Effector memory CD8-positive, alpha-beta T cell (primary cell): ENCODE measurements at regions not wholly inside any gene's neighbourhood (a gene's known extent, or its start where the extent isn't known, plus 50 kb on each side); places are given as distances from the start of the nearest gene placed in this dataset.

Source experiments
- ATAC-seq: fragments of 150-1000 bp; cut with Tn5 transposase; replicated peaks from 2 replicates; pipeline ENCODE4 v1.10.0; 2021; ENCODE audit warnings: mild to moderate bottlenecking, moderate library complexity
- DNase-seq, 3 experiments: peaks; one replicate each; pipeline ENCODE4 v3.0.0; 2021
- H3K27ac Mint-ChIP-seq, 2 donors: one replicate each; pipeline ENCODE4 v1.8.0; 2022; ENCODE audit warnings: mild to moderate bottlenecking in 2 of 2, mixed read lengths in 2 of 2, moderate library complexity in 2 of 2
- H3K27me3 Mint-ChIP-seq, 2 donors: one replicate each; pipeline ENCODE4 v1.8.0; 2022; ENCODE audit warnings: mixed read lengths in 2 of 2
- H3K36me3 Mint-ChIP-seq: one replicate; pipeline ENCODE4 v1.8.0; 2022; ENCODE audit warnings: mild to moderate bottlenecking, moderate library complexity, mixed read lengths; ENCODE audit not compliant: insufficient read depth
- H3K4me1 Mint-ChIP-seq, 2 donors: one replicate each; pipeline ENCODE4 v1.8.0; 2022; ENCODE audit warnings: low read depth in 2 of 2, mixed read lengths in 2 of 2
- H3K4me3 Mint-ChIP-seq, 2 donors: one replicate each; pipeline ENCODE4 v1.8.0; 2022; ENCODE audit warnings: mild to moderate bottlenecking in 2 of 2, mixed read lengths in 2 of 2, moderate library complexity in 2 of 2
- H3K9me3 Mint-ChIP-seq, 2 donors: one replicate each; pipeline ENCODE4 v1.8.0; 2022; ENCODE audit warnings: mixed read lengths in 2 of 2

DNA sequence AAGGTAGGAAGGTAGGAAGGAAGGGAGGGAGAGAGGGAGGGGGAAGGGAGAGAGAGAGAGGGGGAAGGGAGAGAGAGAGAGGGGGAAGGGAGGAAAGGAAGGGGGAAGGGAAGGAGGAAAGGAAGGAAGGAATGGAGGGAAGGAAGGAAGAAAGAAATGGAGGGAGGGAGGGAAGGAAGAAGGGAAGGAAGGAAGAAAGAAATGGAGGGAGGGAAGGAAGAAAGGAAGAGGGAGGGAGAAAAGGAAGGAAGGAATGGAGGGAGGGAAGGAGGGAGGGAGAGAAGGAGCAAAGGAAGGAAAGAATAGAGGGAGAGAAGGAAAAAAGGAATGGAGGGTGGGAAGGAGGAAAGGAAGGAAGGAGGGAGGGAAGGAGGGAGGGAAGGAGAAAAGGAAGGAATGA, 176.4 kb upstream of the PTER start:
- ATAC-seq: no peak
- Mint-ChIP-seq H3K27ac (no peak overlapping the region), H3K27me3 (peaks cover 10 to 15% of the 10 kb centered on the region in 2 donors), H3K36me3 (no peaks in the 10 kb centered on the region), H3K4me3 (no peak overlapping the region), H3K4me1 (no peaks in the 10 kb centered on the region), H3K9me3 (peaks cover 0 to 9% of the 10 kb centered on the region in 2 donors)
- no peak for DNase-seq

GRCh38 chr10:16271571-16271970, 165.2 kb upstream of the PTER start:
- H3K4me3 Mint-ChIP-seq: no peak overlapping the region
- H3K4me1 Mint-ChIP-seq: no peaks in the 10 kb centered on the region
- H3K27me3 Mint-ChIP-seq: peaks cover 0 to 7% of the 10 kb centered on the region in 2 donors

GRCh38 chr10:16274911-16275310, 161.9 kb upstream of the PTER start:
- ATAC-seq (no peak), DNase-seq (no peak)
- Mint-ChIP-seq H3K4me3 (no peak overlapping the region), H3K9me3 (peaks cover 4 to 6% of the 10 kb centered on the region in 2 donors), H3K27me3 (peaks cover 7 to 10% of the 10 kb centered on the region in 2 donors), H3K4me1 (no peaks in the 10 kb centered on the region), H3K27ac (no peak overlapping the region), H3K36me3 (no peaks in the 10 kb centered on the region)

More at GRCh38 chr10:16271571-16271970, 165.2 kb upstream of the PTER start:
- DNase-seq (no peak), ATAC-seq (no peak)
- Mint-ChIP-seq H3K27ac (no peak overlapping the region), H3K36me3 (no peaks in the 10 kb centered on the region), H3K9me3 (peaks cover 4 to 8% of the 10 kb centered on the region in 2 donors)

- Mint-ChIP-seq H3K27me3 (peaks cover 11 to 19% of the 10 kb centered on the region in 2 donors), H3K4me3 (no peak overlapping the region), H3K9me3 (peaks cover 0 to 2% of the 10 kb centered on the region in 2 donors), H3K27ac (no peak overlapping the region), H3K4me1 (no peaks in the 10 kb centered on the region), H3K36me3 (no peaks in the 10 kb centered on the region)
- ATAC-seq: no peak
- no peak for DNase-seq
Observed at GRCh38 chr10:16280595-16280994, 156.2 kb upstream of the PTER start.

- ATAC-seq (no peak), DNase-seq (no peak)
- Mint-ChIP-seq H3K9me3 (no peaks in the 10 kb centered on the region), H3K4me3 (no peak overlapping the region), H3K4me1 (no peaks in the 10 kb centered on the region), H3K36me3 (no peaks in the 10 kb centered on the region), H3K27me3 (peaks cover 0 to 9% of the 10 kb centered on the region in 2 donors), H3K27ac (no peak overlapping the region)
Observed at GRCh38 chr10:16292366-16292765, 144.4 kb upstream of the PTER start.

- H3K4me3 Mint-ChIP-seq: no peak overlapping the region
- no peaks in the 10 kb centered on the region for H3K4me1 Mint-ChIP-seq
- no peaks in the 10 kb centered on the region for H3K9me3 Mint-ChIP-seq
- peaks cover 0 to 18% of the 10 kb centered on the region in 2 donors for H3K27me3 Mint-ChIP-seq
- H3K36me3 Mint-ChIP-seq: no peaks in the 10 kb centered on the region
- no peak overlapping the region for H3K27ac Mint-ChIP-seq
- ATAC-seq (no peak), DNase-seq (no peak)
Observed at GRCh38 chr10:16297069-16297468, 139.7 kb upstream of the PTER start.

DNA sequence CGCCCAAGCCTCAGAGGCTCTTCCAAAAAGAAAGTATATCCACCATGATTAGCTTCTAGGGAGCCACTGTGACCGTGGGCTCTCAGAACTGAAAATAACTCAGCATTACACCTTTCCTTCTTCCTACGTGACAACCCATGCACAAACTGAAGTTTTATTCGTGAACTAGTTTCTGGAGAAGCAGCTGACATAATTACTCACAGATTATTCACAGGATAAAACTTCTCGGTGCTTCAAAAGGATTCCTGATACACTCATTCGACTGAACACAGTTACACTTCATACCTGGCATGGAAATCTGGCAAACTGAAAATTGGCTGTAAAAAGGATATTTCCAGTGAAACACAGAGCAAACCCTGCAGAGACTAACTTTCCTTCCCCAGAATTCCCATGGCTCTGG, 139.2 kb upstream of the PTER start:
- ATAC-seq (no peak), DNase-seq (no peak)
- H3K27ac Mint-ChIP-seq: no peak overlapping the region
- H3K4me3 Mint-ChIP-seq: no peak overlapping the region
- H3K36me3 Mint-ChIP-seq: no peaks in the 10 kb centered on the region
- H3K27me3 Mint-ChIP-seq: peaks cover 0 to 19% of the 10 kb centered on the region in 2 donors
- no peaks in the 10 kb centered on the region for H3K9me3 Mint-ChIP-seq
- no peaks in the 10 kb centered on the region for H3K4me1 Mint-ChIP-seq

DNA sequence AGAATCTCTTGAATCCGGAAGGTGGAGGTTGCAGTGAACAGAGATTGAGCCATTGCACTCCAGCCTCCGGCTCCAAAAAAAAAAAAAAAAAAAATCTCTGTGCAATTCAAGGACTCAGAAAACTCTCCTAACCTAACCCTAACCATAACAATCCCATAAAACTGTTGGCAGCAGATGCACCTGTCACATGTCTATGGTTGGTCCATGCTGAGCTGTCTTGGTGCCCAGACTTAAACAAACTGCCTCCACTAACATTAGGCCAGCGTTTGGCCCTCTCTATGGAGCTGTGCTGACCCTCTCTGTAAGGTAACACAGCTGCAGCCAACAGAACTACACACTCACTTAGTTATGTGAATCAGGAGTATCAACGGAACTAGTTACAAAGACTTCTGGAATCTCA, 132.5 kb upstream of the PTER start:
- H3K27ac Mint-ChIP-seq: no peak overlapping the region
- peaks cover 0 to 2% of the 10 kb centered on the region in 2 donors for H3K9me3 Mint-ChIP-seq
- ATAC-seq (no peak), DNase-seq (no peak)
- no peaks in the 10 kb centered on the region for H3K36me3 Mint-ChIP-seq
- H3K4me1 Mint-ChIP-seq: no peaks in the 10 kb centered on the region
- H3K4me3 Mint-ChIP-seq: no peak overlapping the region
- H3K27me3 Mint-ChIP-seq: peaks cover 10 to 17% of the 10 kb centered on the region in 2 donors

- Mint-ChIP-seq H3K4me1 (no peaks in the 10 kb centered on the region), H3K27me3 (peaks cover 9 to 10% of the 10 kb centered on the region in 2 donors), H3K9me3 (peaks cover 2 to 8% of the 10 kb centered on the region in 2 donors), H3K36me3 (no peaks in the 10 kb centered on the region), H3K4me3 (no peak overlapping the region), H3K27ac (no peak overlapping the region)
- no peak for ATAC-seq
- no peak for DNase-seq
Observed at GRCh38 chr10:16310440-16310839, 126.4 kb upstream of the PTER start.

GRCh38 chr10:16314259-16314658, 122.6 kb upstream of the PTER start:
- DNase-seq: no peak
- Mint-ChIP-seq H3K4me3 (no peak overlapping the region), H3K27me3 (peaks cover 0 to 7% of the 10 kb centered on the region in 2 donors), H3K4me1 (no peaks in the 10 kb centered on the region), H3K9me3 (peaks cover 0 to 8% of the 10 kb centered on the region in 2 donors), H3K27ac (no peak overlapping the region), H3K36me3 (no peaks in the 10 kb centered on the region)
- no peak for ATAC-seq

DNA sequence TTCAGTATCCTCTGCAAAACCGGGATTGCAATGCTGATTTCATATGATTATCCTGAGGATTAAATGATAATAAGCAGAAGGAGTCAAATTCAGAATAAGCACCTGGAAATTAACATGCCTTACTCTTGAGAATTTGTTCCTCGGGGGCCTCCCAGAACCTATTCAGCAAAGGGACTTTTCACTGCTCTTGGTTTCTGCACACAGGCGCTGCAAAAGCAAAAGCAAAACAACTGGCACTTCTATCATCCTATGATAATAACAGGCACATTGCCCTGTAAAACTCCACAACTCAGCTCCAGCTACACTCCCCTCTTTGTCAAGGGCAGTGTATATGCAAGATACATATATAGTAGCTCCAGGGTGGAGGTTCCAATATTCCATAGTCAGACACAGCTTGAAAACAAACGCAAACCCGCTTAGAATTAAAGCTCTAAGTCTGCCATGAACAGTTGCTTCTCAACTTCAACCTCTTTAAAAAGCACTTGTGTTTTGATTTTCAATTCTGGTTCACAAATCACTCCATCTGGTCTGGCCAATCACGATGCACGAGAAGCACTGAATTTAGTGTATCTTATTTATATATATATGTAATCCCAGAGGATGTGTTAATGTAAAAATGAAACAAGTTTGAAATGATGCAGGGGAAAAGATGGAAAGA, 119.9 kb upstream of the PTER start:
- no peak overlapping the region for H3K4me3 Mint-ChIP-seq
- no peak overlapping the region for H3K27ac Mint-ChIP-seq
- no peaks in the 10 kb centered on the region for H3K9me3 Mint-ChIP-seq
- H3K4me1 Mint-ChIP-seq: no peaks in the 10 kb centered on the region
- ATAC-seq: no peak
- DNase-seq: no peak
- no peaks in the 10 kb centered on the region for H3K36me3 Mint-ChIP-seq
- H3K27me3 Mint-ChIP-seq: peaks cover 6 to 13% of the 10 kb centered on the region in 2 donors

DNA sequence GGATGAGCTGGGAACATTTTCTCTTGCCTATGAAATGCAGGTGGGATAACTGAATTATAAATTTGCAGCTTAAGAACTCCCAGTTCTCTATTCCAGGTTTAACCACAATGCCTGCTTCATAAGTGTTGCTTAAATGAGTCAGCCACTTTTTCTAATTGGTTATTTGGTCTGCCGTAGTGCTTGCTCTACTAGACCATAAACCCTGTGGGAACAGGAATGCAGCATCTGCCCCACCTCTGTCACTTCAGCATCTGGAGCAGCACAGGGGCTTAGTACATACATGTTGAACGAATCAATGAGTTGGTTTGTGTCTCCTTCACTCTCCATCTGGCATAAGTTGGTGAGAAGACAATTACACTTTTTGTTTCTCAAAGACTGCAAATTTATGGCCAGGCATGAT, 95.2 kb upstream of the PTER start:
- Mint-ChIP-seq H3K36me3 (no peaks in the 10 kb centered on the region), H3K4me1 (no peaks in the 10 kb centered on the region), H3K27ac (no peak overlapping the region), H3K9me3 (no peaks in the 10 kb centered on the region), H3K4me3 (no peak overlapping the region), H3K27me3 (peaks cover 18 to 35% of the 10 kb centered on the region in 2 donors)
- no peak for DNase-seq
- no peak for ATAC-seq

DNA sequence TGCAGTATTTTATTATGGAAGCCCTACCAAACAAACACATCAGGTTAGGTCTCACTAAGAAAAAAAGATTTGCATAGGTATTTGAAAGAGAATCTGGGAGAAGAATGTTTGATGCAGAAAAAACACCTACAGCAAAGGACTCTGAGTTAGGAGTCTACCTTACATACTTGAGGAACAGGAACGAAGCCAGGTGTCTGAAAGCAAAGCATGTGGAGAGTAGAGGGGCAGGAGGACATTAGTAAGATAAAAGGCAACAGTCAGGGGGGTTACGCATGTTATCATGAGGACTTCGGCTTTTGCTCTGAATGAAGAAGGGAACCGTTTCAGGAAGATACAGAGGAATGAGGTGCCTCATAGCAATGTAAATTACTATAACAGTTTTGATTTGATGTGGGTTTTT, 87.9 kb upstream of the PTER start:
- Mint-ChIP-seq H3K36me3 (no peaks in the 10 kb centered on the region), H3K4me3 (no peak overlapping the region), H3K9me3 (no peaks in the 10 kb centered on the region), H3K27ac (no peak overlapping the region), H3K4me1 (no peaks in the 10 kb centered on the region), H3K27me3 (peaks cover 6 to 41% of the 10 kb centered on the region in 2 donors)
- DNase-seq: no peak
- no peak for ATAC-seq

DNA sequence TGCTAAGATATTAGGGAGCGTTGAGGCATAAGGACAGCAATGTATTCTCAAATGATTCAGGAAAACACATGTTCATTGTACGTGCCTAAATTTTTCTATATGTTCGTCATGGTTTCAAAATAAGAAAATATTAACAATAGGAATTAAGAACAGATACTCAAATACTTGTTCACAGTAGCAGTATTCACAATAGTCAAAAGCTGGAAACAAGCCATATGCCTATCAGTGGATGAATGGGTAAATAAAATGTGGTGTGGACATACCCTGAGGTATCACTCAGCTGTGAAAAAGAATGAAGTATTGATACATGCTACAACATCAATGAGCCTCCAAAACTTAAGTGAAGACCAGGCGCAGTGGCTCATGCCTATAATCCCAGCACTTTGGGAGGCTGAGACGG, 84.7 kb upstream of the PTER start:
- no peak for DNase-seq
- Mint-ChIP-seq H3K9me3 (no peaks in the 10 kb centered on the region), H3K27ac (no peak overlapping the region), H3K27me3 (peaks cover 3 to 35% of the 10 kb centered on the region in 2 donors), H3K36me3 (no peaks in the 10 kb centered on the region), H3K4me1 (no peaks in the 10 kb centered on the region), H3K4me3 (no peak overlapping the region)
- ATAC-seq: no peak
